Caco-2 (cell line): ENCODE measurements at regions not wholly inside any gene's neighbourhood (a gene's known extent, or its start where the extent isn't known, plus 50 kb on each side); places are given as distances from the start of the nearest gene placed in this dataset.

Source experiments
- BruUV-seq: library from RNA; stranded (reverse); fragments of 400-500 nt; replicated peaks from 2 replicates; lab custom pipeline; 2021; lab: Mats Ljungman, UMichigan
- CTCF ChIA-PET: fragments of 300-600 bp; sonication (Branson Sonifier 250); formaldehyde crosslinking; loops from one replicate; lab custom pipeline; 2022; ENCODE audit warnings: antibody characterized with exemption; lab: Charles Lee
- POLR2A ChIA-PET: fragments of 300-600 bp; sonication (Branson Sonifier 250); formaldehyde crosslinking; loops from one replicate; lab custom pipeline; 2022; ENCODE audit warnings: antibody characterized with exemption; lab: Charles Lee
- DNase-seq, 2 experiments: peaks; one replicate each; pipeline versions ENCODE4 v3.0.0 to v3.0.0-alpha.2; 2020 to 2022
- H3K27me3 ChIP-seq: replicated peaks from 2 replicates; pipeline ENCODE4 v1.6.0; 2011; ENCODE audit warnings: low read length; ENCODE audit not compliant: control insufficient read depth, insufficient read depth
- H3K36me3 ChIP-seq: 2 replicates; pipeline ENCODE4 v1.5.1; 2011; ENCODE audit warnings: low read length; ENCODE audit not compliant: control insufficient read depth, insufficient read depth
- H3K4me1 ChIP-seq: fragments of 250-450 bp; sonication (Bioruptor Pico); 2 replicates; pipeline ENCODE4 v1.5.1; 2020; ENCODE audit warnings: mild to moderate bottlenecking
- H3K4me3 ChIP-seq: 2 replicates; pipeline ENCODE4 v1.5.1; 2011; ENCODE audit warnings: low read depth, mild to moderate bottlenecking, control low read depth, low read length
- H3K9me3 ChIP-seq: fragments of 250-450 bp; sonication (Bioruptor Pico); 2 replicates; pipeline ENCODE4 v1.5.1; 2020; ENCODE audit warnings: mild to moderate bottlenecking, moderate library complexity
- H3K27ac Mint-ChIP-seq: one replicate; pipeline ENCODE4 v1.8.0; 2022; ENCODE audit warnings: mixed read lengths; ENCODE audit not compliant: unreplicated experiment
- H3K27me3 Mint-ChIP-seq: one replicate; pipeline ENCODE4 v1.8.0; 2022; ENCODE audit warnings: mixed read lengths; ENCODE audit not compliant: insufficient read depth, unreplicated experiment
- H3K36me3 Mint-ChIP-seq: one replicate; pipeline ENCODE4 v1.8.0; 2022; ENCODE audit warnings: mild to moderate bottlenecking, mixed read lengths; ENCODE audit not compliant: insufficient read depth, unreplicated experiment
- H3K4me1 Mint-ChIP-seq: one replicate; pipeline ENCODE4 v1.8.0; 2022; ENCODE audit warnings: low read depth, mixed read lengths; ENCODE audit not compliant: unreplicated experiment
- H3K4me3 Mint-ChIP-seq: one replicate; pipeline ENCODE4 v1.8.0; 2022; ENCODE audit warnings: mild to moderate bottlenecking, moderate library complexity, mixed read lengths; ENCODE audit not compliant: unreplicated experiment
- H3K9me3 Mint-ChIP-seq: one replicate; pipeline ENCODE4 v1.8.0; 2022; ENCODE audit warnings: mixed read lengths; ENCODE audit not compliant: unreplicated experiment
- CTCF ChIP-seq, 2 experiments: fragments of 200-600 bp in 1 of 2; IDR thresholded peaks; 1 replicate in 1 of 2; 2 replicates in 1 of 2; pipeline versions ENCODE4 v1.5.1 to v1.8.0; 2011 to 2022; ENCODE audit warnings: antibody characterized with exemption in 1 of 2, control low read depth in 1 of 2, inconsistent platforms in 1 of 2, low read depth in 1 of 2, low read length in 1 of 2, mild to moderate bottlenecking in 1 of 2, moderate library complexity in 1 of 2; ENCODE audit not compliant: insufficient read depth in 1 of 2, severe bottlenecking in 1 of 2, unreplicated experiment in 1 of 2
- intact Hi-C: fragments of 100-400 bp; cut with micrococcal nuclease; formaldehyde crosslinking; loops from one replicate; pipeline ENCODE4 v1.10.0; 2022; ENCODE audit not compliant: unreplicated experiment

- ChIA-PET POLR2A (no interaction called here), CTCF (no interaction called here)
- H3K36me3 ChIP-seq, result no peaks in the 10 kb centered on the region
- H3K4me1 ChIP-seq, result no peaks in the 10 kb centered on the region
- no peak overlapping the region for H3K4me3 ChIP-seq
- H3K27me3 Mint-ChIP-seq, result peaks cover 6% of the 10 kb centered on the region
- no peak for DNase-seq
- H3K27me3 ChIP-seq, result no peaks in the 10 kb centered on the region
- H3K27ac Mint-ChIP-seq, result no peak overlapping the region
- H3K4me3 Mint-ChIP-seq, result no peak overlapping the region
- H3K9me3 Mint-ChIP-seq, result peaks cover 10% of the 10 kb centered on the region
- no TSS peak for BruUV-seq
- intact Hi-C loops, result no loop called here
- H3K36me3 Mint-ChIP-seq, result no peaks in the 10 kb centered on the region
- no peaks in the 10 kb centered on the region for H3K4me1 Mint-ChIP-seq
- TF ChIP-seq CTCF (IDR thresholded peaks at IDR 0.05; ENCODE audit: insufficient read depth in 1 of 2, low read depth in 1 of 2, low read length in 1 of 2, severe bottlenecking in 1 of 2, unreplicated experiment in 1 of 2), result no peak
- no peaks in the 10 kb centered on the region; the same call in 1 of the 2 replicates for H3K9me3 ChIP-seq
Measured at GRCh38 chr3:106239195-106239697, 370.4 kb upstream of the CBLB start.

- H3K4me3 Mint-ChIP-seq, result no peak overlapping the region
- Histone ChIP-seq H3K4me1 (no peaks in the 10 kb centered on the region), H3K4me3 (no peak overlapping the region), H3K9me3 (no peaks in the 10 kb centered on the region; the same call in 1 of the 2 replicates), H3K27me3 (no peaks in the 10 kb centered on the region), H3K36me3 (no peaks in the 10 kb centered on the region)
- CTCF ChIA-PET, result no interaction called here
- intact Hi-C loops, result no loop called here
- H3K27ac Mint-ChIP-seq, result no peak overlapping the region
- no peak for TF ChIP-seq CTCF (IDR thresholded peaks at IDR 0.05; ENCODE audit: insufficient read depth in 1 of 2, low read depth in 1 of 2, low read length in 1 of 2, severe bottlenecking in 1 of 2, unreplicated experiment in 1 of 2)
- BruUV-seq, result no TSS peak
- POLR2A ChIA-PET, result no interaction called here
- H3K36me3 Mint-ChIP-seq, result no peaks in the 10 kb centered on the region
- no peaks in the 10 kb centered on the region for H3K4me1 Mint-ChIP-seq
- H3K27me3 Mint-ChIP-seq, result peaks cover 2% of the 10 kb centered on the region
- no peak for DNase-seq
- peaks cover 8% of the 10 kb centered on the region for H3K9me3 Mint-ChIP-seq
Measured at GRCh38 chr3:106241593-106241992, 372.8 kb upstream of the CBLB start.

- DNase-seq, result no peak
- no peak for TF ChIP-seq CTCF (IDR thresholded peaks at IDR 0.05; ENCODE audit: insufficient read depth in 1 of 2, low read depth in 1 of 2, low read length in 1 of 2, severe bottlenecking in 1 of 2, unreplicated experiment in 1 of 2)
- Histone ChIP-seq H3K27me3 (no peaks in the 10 kb centered on the region), H3K36me3 (no peaks in the 10 kb centered on the region), H3K4me1 (no peaks in the 10 kb centered on the region), H3K9me3 (no peaks in the 10 kb centered on the region), H3K4me3 (no peak overlapping the region)
- Mint-ChIP-seq H3K27ac (no peak overlapping the region), H3K4me1 (no peaks in the 10 kb centered on the region), H3K9me3 (no peaks in the 10 kb centered on the region), H3K27me3 (no peaks in the 10 kb centered on the region), H3K36me3 (no peaks in the 10 kb centered on the region), H3K4me3 (no peak overlapping the region)
- CTCF ChIA-PET, result no interaction called here
- intact Hi-C loops, result no loop called here
- POLR2A ChIA-PET, result no interaction called here
- no TSS peak for BruUV-seq
Measured at GRCh38 chr3:106242781-106243180, 374.0 kb upstream of the CBLB start.
